Liver (tissue), 7 donors: ENCODE measurements at regions not wholly inside any gene's neighbourhood (a gene's known extent, or its start where the extent isn't known, plus 50 kb on each side); places are given as distances from the start of the nearest gene placed in this dataset.

Experiments
- DNase-seq: peaks from one replicate; pipeline ENCODE4 v3.0.0-alpha.2; 2017; ENCODE audit warnings: low spot score
- H3K27ac ChIP-seq, 2 donors: one replicate each; pipeline ENCODE4 v1.7.0; 2013; ENCODE audit warnings: inconsistent platforms in 2 of 2, low read length in 2 of 2, control low read depth in 1 of 2, low read depth in 1 of 2, mild to moderate bottlenecking in 1 of 2
- H3K27me3 ChIP-seq, 4 donors: one replicate each; pipeline versions ENCODE4 v1.6.1 to v1.7.0; 2013; ENCODE audit warnings: low read length in 3 of 4, inconsistent platforms in 1 of 4, mild to moderate bottlenecking in 1 of 4, moderate library complexity in 1 of 4; ENCODE audit not compliant: control insufficient read depth in 4 of 4, insufficient read depth in 4 of 4
- H3K36me3 ChIP-seq, 4 donors: one replicate each; pipeline versions ENCODE4 v1.6.1 to v1.7.0; 2013; ENCODE audit warnings: low read length in 3 of 4, mild to moderate bottlenecking in 3 of 4, low read depth in 1 of 4, moderate library complexity in 1 of 4; ENCODE audit not compliant: control insufficient read depth in 4 of 4, insufficient read depth in 3 of 4
- H3K4me1 ChIP-seq, 4 donors: one replicate each; pipeline versions ENCODE4 v1.6.1 to v1.7.0; 2013; ENCODE audit warnings: low read length in 3 of 4, mild to moderate bottlenecking in 3 of 4, moderate library complexity in 1 of 4; ENCODE audit not compliant: control insufficient read depth in 4 of 4, insufficient read depth in 4 of 4
- H3K4me3 ChIP-seq, 3 donors: one replicate each; pipeline versions ENCODE4 v1.6.1 to v1.7.0; 2013; ENCODE audit warnings: low read length in 3 of 3, control low read depth in 1 of 3, low read depth in 1 of 3, mild to moderate bottlenecking in 1 of 3
- H3K9ac ChIP-seq, 2 donors: one replicate each; pipeline ENCODE4 v1.7.0; 2013; ENCODE audit warnings: low read length in 2 of 2, mild to moderate bottlenecking in 2 of 2, moderate library complexity in 2 of 2, control low read depth in 1 of 2, low read depth in 1 of 2
- H3K9me3 ChIP-seq, 4 donors: one replicate each; pipeline versions ENCODE4 v1.6.1 to v1.7.0; 2013; ENCODE audit warnings: low read length in 3 of 4; ENCODE audit not compliant: control insufficient read depth in 4 of 4
- FOXA1 ChIP-seq: IDR thresholded peaks from 2 replicates; pipeline ENCODE4 v1.6.1; 2016; ENCODE audit warnings: antibody characterized with exemption
- HNF4A ChIP-seq, 2 donors: conservative IDR thresholded peaks; 2 replicates each; pipeline ENCODE4 v1.6.1; 2016; ENCODE audit warnings: antibody characterized with exemption in 2 of 2, mild to moderate bottlenecking in 2 of 2
- HNF4G ChIP-seq: IDR thresholded peaks from 2 replicates; pipeline ENCODE4 v1.6.1; 2016; ENCODE audit warnings: antibody characterized with exemption
- JUND ChIP-seq, 2 donors: IDR thresholded peaks; 2 replicates each; pipeline ENCODE4 v1.6.1; 2016; ENCODE audit warnings: antibody characterized with exemption in 2 of 2
- NR2F2 ChIP-seq: IDR thresholded peaks from 2 replicates; pipeline ENCODE4 v1.6.1; 2016; ENCODE audit warnings: antibody characterized with exemption
- RAD21 ChIP-seq, 2 donors: IDR thresholded peaks; 2 replicates each; pipeline ENCODE4 v1.6.1; 2016; ENCODE audit warnings: antibody characterized with exemption in 2 of 2, mild to moderate bottlenecking in 2 of 2
- SP1 ChIP-seq: IDR thresholded peaks from 2 replicates; pipeline ENCODE4 v1.6.1; 2018; ENCODE audit warnings: antibody characterized with exemption, mild to moderate bottlenecking
- TAF1 ChIP-seq: conservative IDR thresholded peaks from 2 replicates; pipeline ENCODE4 v1.6.1; 2016; ENCODE audit warnings: antibody characterized with exemption, mild to moderate bottlenecking
- whole genome bisulfite sequencing: extraction: QIAGEN DNeasy Blood & Tissue Kit; methylation state at CpG from one replicate; pipeline ENCODE4 v1.1.7; 2013; 5-methylcytosine and 5-hydroxymethylcytosine counted together
- TF ChIP-seq, protein P1 (sequence below): IDR thresholded peaks from 2 replicates; pipeline ENCODE4 v1.6.1; 2016; ENCODE audit warnings: antibody characterized with exemption
- TF ChIP-seq, protein P2 (sequence below): IDR thresholded peaks from 2 replicates; pipeline ENCODE4 v1.6.1; 2016; ENCODE audit warnings: antibody characterized with exemption, mild to moderate bottlenecking
- TF ChIP-seq, protein P3 (sequence below): IDR thresholded peaks from 2 replicates; pipeline ENCODE4 v1.6.1; 2016; ENCODE audit warnings: antibody characterized with exemption
- TF ChIP-seq, protein P4 (sequence below): IDR thresholded peaks from 2 replicates; pipeline ENCODE4 v1.6.1; 2016; ENCODE audit warnings: antibody characterized with exemption
- donor health status: healthy.
- donor health status: healthy.
- donor health status: healthy.
- donor health status: healthy.

DNA sequence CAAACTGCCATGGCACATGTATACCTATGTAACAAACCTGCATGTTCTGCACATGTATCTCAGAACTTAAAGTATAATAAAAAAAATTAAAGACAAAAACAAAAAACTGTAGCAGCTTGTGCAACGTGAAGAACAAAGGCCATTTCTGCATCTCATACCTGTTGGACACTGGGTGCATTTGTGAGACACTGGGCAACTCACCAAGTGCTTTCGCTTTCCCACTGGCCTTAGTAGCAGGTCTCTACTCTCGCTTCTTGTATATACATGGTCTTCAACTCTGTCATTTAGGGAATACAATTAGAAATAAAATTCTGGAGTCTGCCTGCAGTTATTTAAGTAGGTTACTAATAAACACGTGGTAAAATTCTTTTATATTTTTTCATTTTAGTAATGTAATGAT is 423.8 kb downstream of the CBLN4 start:
- Histone ChIP-seq H3K9me3 (no peaks in the 10 kb centered on the region), H3K4me3 (no peak overlapping the region), H3K36me3 (no peaks in the 10 kb centered on the region), H3K4me1 (no peaks in the 10 kb centered on the region), H3K9ac (no peak overlapping the region), H3K27ac (no peak overlapping the region), H3K27me3 (no peaks in the 10 kb centered on the region)
- DNase-seq: no peak
- TF ChIP-seq RAD21 (IDR thresholded peaks at IDR 0.05) (no peak), TAF1 (no peak), JUND (IDR thresholded peaks at IDR 0.05) (no peak), SP1 (no peak), HNF4G (no peak), FOXA1 (no peak), NR2F2 (no peak)
- TF ChIP-seq, protein P1, sequence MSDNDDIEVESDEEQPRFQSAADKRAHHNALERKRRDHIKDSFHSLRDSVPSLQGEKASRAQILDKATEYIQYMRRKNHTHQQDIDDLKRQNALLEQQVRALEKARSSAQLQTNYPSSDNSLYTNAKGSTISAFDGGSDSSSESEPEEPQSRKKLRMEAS: no peak
- TF ChIP-seq, protein P2, sequence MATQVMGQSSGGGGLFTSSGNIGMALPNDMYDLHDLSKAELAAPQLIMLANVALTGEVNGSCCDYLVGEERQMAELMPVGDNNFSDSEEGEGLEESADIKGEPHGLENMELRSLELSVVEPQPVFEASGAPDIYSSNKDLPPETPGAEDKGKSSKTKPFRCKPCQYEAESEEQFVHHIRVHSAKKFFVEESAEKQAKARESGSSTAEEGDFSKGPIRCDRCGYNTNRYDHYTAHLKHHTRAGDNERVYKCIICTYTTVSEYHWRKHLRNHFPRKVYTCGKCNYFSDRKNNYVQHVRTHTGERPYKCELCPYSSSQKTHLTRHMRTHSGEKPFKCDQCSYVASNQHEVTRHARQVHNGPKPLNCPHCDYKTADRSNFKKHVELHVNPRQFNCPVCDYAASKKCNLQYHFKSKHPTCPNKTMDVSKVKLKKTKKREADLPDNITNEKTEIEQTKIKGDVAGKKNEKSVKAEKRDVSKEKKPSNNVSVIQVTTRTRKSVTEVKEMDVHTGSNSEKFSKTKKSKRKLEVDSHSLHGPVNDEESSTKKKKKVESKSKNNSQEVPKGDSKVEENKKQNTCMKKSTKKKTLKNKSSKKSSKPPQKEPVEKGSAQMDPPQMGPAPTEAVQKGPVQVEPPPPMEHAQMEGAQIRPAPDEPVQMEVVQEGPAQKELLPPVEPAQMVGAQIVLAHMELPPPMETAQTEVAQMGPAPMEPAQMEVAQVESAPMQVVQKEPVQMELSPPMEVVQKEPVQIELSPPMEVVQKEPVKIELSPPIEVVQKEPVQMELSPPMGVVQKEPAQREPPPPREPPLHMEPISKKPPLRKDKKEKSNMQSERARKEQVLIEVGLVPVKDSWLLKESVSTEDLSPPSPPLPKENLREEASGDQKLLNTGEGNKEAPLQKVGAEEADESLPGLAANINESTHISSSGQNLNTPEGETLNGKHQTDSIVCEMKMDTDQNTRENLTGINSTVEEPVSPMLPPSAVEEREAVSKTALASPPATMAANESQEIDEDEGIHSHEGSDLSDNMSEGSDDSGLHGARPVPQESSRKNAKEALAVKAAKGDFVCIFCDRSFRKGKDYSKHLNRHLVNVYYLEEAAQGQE: no peak
- TF ChIP-seq, protein P3, sequence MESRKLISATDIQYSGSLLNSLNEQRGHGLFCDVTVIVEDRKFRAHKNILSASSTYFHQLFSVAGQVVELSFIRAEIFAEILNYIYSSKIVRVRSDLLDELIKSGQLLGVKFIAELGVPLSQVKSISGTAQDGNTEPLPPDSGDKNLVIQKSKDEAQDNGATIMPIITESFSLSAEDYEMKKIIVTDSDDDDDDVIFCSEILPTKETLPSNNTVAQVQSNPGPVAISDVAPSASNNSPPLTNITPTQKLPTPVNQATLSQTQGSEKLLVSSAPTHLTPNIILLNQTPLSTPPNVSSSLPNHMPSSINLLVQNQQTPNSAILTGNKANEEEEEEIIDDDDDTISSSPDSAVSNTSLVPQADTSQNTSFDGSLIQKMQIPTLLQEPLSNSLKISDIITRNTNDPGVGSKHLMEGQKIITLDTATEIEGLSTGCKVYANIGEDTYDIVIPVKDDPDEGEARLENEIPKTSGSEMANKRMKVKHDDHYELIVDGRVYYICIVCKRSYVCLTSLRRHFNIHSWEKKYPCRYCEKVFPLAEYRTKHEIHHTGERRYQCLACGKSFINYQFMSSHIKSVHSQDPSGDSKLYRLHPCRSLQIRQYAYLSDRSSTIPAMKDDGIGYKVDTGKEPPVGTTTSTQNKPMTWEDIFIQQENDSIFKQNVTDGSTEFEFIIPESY: no peak
- WGBS: 85% methylated on average over 4 of the region's 4 CpGs

DNA sequence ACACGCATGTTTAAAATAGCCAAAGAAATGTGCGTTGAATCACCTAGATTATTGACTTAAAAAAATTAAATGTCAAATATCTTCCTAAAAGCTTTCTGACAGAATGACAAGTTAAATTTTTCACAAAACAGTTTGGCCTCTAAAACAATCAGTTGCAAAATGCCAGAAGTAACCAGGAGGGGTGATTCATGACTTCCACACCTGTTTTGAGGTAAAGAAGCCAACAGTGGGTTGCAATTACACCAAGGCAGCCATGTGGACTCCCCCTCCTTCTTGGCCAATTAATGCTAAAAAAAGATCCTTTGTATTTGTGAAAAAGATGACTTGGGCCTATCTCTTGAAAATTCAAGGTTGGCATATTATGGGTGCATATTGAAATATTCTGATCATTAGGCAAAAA is 424.8 kb downstream of the CBLN4 start:
- H3K9me3 ChIP-seq: no peaks in the 10 kb centered on the region
- H3K9ac ChIP-seq: no peak overlapping the region
- WGBS: 98% methylated on average over 2 of the region's 2 CpGs
- DNase-seq: no peak
- H3K4me1 ChIP-seq: no peaks in the 10 kb centered on the region
- H3K27me3 ChIP-seq: no peaks in the 10 kb centered on the region
- H3K36me3 ChIP-seq: no peaks in the 10 kb centered on the region
- H3K4me3 ChIP-seq: no peak overlapping the region
- TF ChIP-seq JUND (IDR thresholded peaks at IDR 0.05) (no peak), HNF4A (conservative IDR thresholded peaks at IDR 0.05) (no peak)
- TF ChIP-seq, protein P4, sequence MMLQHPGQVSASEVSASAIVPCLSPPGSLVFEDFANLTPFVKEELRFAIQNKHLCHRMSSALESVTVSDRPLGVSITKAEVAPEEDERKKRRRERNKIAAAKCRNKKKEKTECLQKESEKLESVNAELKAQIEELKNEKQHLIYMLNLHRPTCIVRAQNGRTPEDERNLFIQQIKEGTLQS: no peak
- TF ChIP-seq, protein P3: no peak
- TF ChIP-seq, protein P1: no peak
- H3K27ac ChIP-seq: no peak overlapping the region
